NB4 (cell line): ENCODE measurements at regions not wholly inside any gene's neighbourhood (a gene's known extent, or its start where the extent isn't known, plus 50 kb on each side); places are given as distances from the start of the nearest gene placed in this dataset.

ENCODE experiments used
- CTCF ChIP-seq: IDR thresholded peaks from one replicate; pipeline ENCODE4 v1.5.1; 2012; ENCODE audit warnings: low read depth, low read length
- MAX ChIP-seq: IDR thresholded peaks from 2 replicates; pipeline ENCODE4 v1.6.1; 2011; ENCODE audit warnings: low read depth, low read length
- MYC ChIP-seq: IDR thresholded peaks from 2 replicates; pipeline ENCODE4 v1.6.1; 2011; ENCODE audit warnings: low read depth, low read length
- POLR2A ChIP-seq: IDR thresholded peaks from 2 replicates; pipeline ENCODE4 v1.6.1; 2011; ENCODE audit warnings: mild to moderate bottlenecking; ENCODE audit not compliant: insufficient read length; ENCODE audit errors: extremely low read depth

- TF ChIP-seq CTCF = no peak
- TF ChIP-seq POLR2A = no peak
- no peak for TF ChIP-seq MAX
- no peak for TF ChIP-seq MYC
These were observed 179.7 kb upstream of the MTNR1B start for GRCh38 chr11:92789761-92790160.
